ENCODE measurements at regions not wholly inside any gene's neighbourhood (a gene's known extent, or its start where the extent isn't known, plus 50 kb on each side); places are given as distances from the start of the nearest gene placed in this dataset.
"Not testable (repeated sequence)": the region's sequence is repeated elsewhere in the genome, so short reads cannot be mapped to it uniquely, and the experiment has no call there.

GRCh38 chr4:15163284-15163645, 161.0 kb downstream of the CPEB2 start:
- TF ChIP-seq CTCF (IDR thresholded peaks at IDR 0.05; ENCODE audit: low read depth, low read length), result no peak
- H3K36me3 ChIP-seq, result no peaks in the 10 kb centered on the region
- no peaks in the 10 kb centered on the region for H3K9me3 ChIP-seq (ENCODE audit: severe bottlenecking)
- H3K4me3 ChIP-seq (ENCODE audit: low read depth, low read length), result no peak overlapping the region
- H3K27ac ChIP-seq, result no peak overlapping the region
- H3K27me3 ChIP-seq (ENCODE audit: insufficient read depth, low read depth, severe bottlenecking), result peaks cover 6% of the 10 kb centered on the region
- peak; percentile 37 for DNase-seq

GRCh38 chr4:15164571-15164970, 162.3 kb downstream of the CPEB2 start:
- no peak for DNase-seq

GRCh38 chr4:15167743-15168142, 165.5 kb downstream of the CPEB2 start:
- DNase-seq, result no peak
- Histone ChIP-seq H3K4me3 (ENCODE audit: low read depth, low read length) (no peak overlapping the region), H3K27me3 (ENCODE audit: insufficient read depth, low read depth, severe bottlenecking) (peaks cover 6% of the 10 kb centered on the region), H3K27ac (no peak overlapping the region), H3K9me3 (ENCODE audit: severe bottlenecking) (peaks cover 4% of the 10 kb centered on the region), H3K36me3 (no peaks in the 10 kb centered on the region)
- no peak for TF ChIP-seq CTCF (IDR thresholded peaks at IDR 0.05; ENCODE audit: low read depth, low read length)

More at GRCh38 chr4:15164571-15164970, 162.3 kb downstream of the CPEB2 start:
- Histone ChIP-seq H3K36me3 (no peaks in the 10 kb centered on the region), H3K4me3 (ENCODE audit: low read depth, low read length) (no peak overlapping the region), H3K9me3 (ENCODE audit: severe bottlenecking) (no peaks in the 10 kb centered on the region), H3K27me3 (ENCODE audit: insufficient read depth, low read depth, severe bottlenecking) (peaks cover 6% of the 10 kb centered on the region), H3K27ac (no peak overlapping the region)
- TF ChIP-seq CTCF (IDR thresholded peaks at IDR 0.05; ENCODE audit: low read depth, low read length), result no peak

- Histone ChIP-seq H3K27me3 (ENCODE audit: insufficient read depth, low read depth, severe bottlenecking) (peaks cover 6% of the 10 kb centered on the region), H3K36me3 (no peaks in the 10 kb centered on the region), H3K4me3 (ENCODE audit: low read depth, low read length) (no peak overlapping the region), H3K27ac (no peak overlapping the region), H3K9me3 (ENCODE audit: severe bottlenecking) (peaks cover 4% of the 10 kb centered on the region)
- peak; percentile 26 for DNase-seq
- no peak for TF ChIP-seq CTCF (IDR thresholded peaks at IDR 0.05; ENCODE audit: low read depth, low read length)
Observed at GRCh38 chr4:15168759-15169158, 166.5 kb downstream of the CPEB2 start.

- Histone ChIP-seq H3K27ac (no peak overlapping the region), H3K36me3 (no peaks in the 10 kb centered on the region), H3K27me3 (ENCODE audit: insufficient read depth, low read depth, severe bottlenecking) (no peaks in the 10 kb centered on the region), H3K4me3 (ENCODE audit: low read depth, low read length) (no peak overlapping the region), H3K9me3 (ENCODE audit: severe bottlenecking) (peaks cover 4% of the 10 kb centered on the region)
- no peak for TF ChIP-seq CTCF (IDR thresholded peaks at IDR 0.05; ENCODE audit: low read depth, low read length)
- DNase-seq, result no peak
Observed at GRCh38 chr4:15171725-15172124, 169.4 kb downstream of the CPEB2 start.

GRCh38 chr4:15173251-15173650, 171.0 kb downstream of the CPEB2 start:
- H3K27ac ChIP-seq, result no peak overlapping the region
- no peak for DNase-seq
- TF ChIP-seq CTCF (IDR thresholded peaks at IDR 0.05; ENCODE audit: low read depth, low read length), result no peak
- H3K4me3 ChIP-seq (ENCODE audit: low read depth, low read length), result no peak overlapping the region
- peaks cover 4% of the 10 kb centered on the region for H3K9me3 ChIP-seq (ENCODE audit: severe bottlenecking)
- H3K27me3 ChIP-seq (ENCODE audit: insufficient read depth, low read depth, severe bottlenecking), result no peaks in the 10 kb centered on the region
- no peaks in the 10 kb centered on the region for H3K36me3 ChIP-seq

GRCh38 chr4:15174168-15174567, 171.9 kb downstream of the CPEB2 start:
- not testable (repeated sequence) for H3K27me3 ChIP-seq (ENCODE audit: insufficient read depth, low read depth, severe bottlenecking); DNase-seq; H3K4me3 ChIP-seq (ENCODE audit: low read depth, low read length)

GRCh38 chr4:15179842-15180241, 177.6 kb downstream of the CPEB2 start:
- H3K9me3 ChIP-seq (ENCODE audit: severe bottlenecking); DNase-seq; H3K27ac ChIP-seq; H3K27me3 ChIP-seq (ENCODE audit: insufficient read depth, low read depth, severe bottlenecking); H3K4me3 ChIP-seq (ENCODE audit: low read depth, low read length); H3K36me3 ChIP-seq: not testable (repeated sequence)

More at GRCh38 chr4:15174168-15174567, 171.9 kb downstream of the CPEB2 start:
- H3K36me3 ChIP-seq; H3K27ac ChIP-seq; H3K9me3 ChIP-seq (ENCODE audit: severe bottlenecking): not testable (repeated sequence)

All from WERI-Rb-1 (cell line).